Effector memory CD4-positive, alpha-beta T cell (primary cell): ENCODE measurements at regions not wholly inside any gene's neighbourhood (a gene's known extent, or its start where the extent isn't known, plus 50 kb on each side); places are given as distances from the start of the nearest gene placed in this dataset.
"Not testable (repeated sequence)": the region's sequence is repeated elsewhere in the genome, so short reads cannot be mapped to it uniquely, and the experiment has no call there.

ENCODE experiments used
- DNase-seq, 3 donors: peaks; one replicate each; pipeline ENCODE4 v3.0.0-alpha.2; 2020
- H3K27ac ChIP-seq: 2 replicates; pipeline ENCODE4 v1.7.0; 2013; ENCODE audit warnings: mild to moderate bottlenecking, low read length, moderate library complexity; ENCODE audit not compliant: insufficient read depth, poor library complexity, severe bottlenecking
- H3K27me3 ChIP-seq: replicated peaks from 2 replicates; pipeline ENCODE4 v1.7.0; 2013; ENCODE audit warnings: mild to moderate bottlenecking, low read length; ENCODE audit not compliant: insufficient read depth, control insufficient read depth, poor library complexity, severe bottlenecking
- H3K36me3 ChIP-seq: 2 replicates; pipeline ENCODE4 v1.7.0; 2013; ENCODE audit warnings: mild to moderate bottlenecking, low read length, moderate library complexity; ENCODE audit not compliant: control insufficient read depth, insufficient read depth
- H3K4me1 ChIP-seq: 2 replicates; pipeline ENCODE4 v1.7.0; 2013; ENCODE audit warnings: low read length, mild to moderate bottlenecking; ENCODE audit not compliant: control insufficient read depth, insufficient read depth, poor library complexity, severe bottlenecking
- H3K4me3 ChIP-seq: 2 replicates; pipeline ENCODE4 v1.7.0; 2013; ENCODE audit warnings: low read length, low read depth, mild to moderate bottlenecking; ENCODE audit not compliant: insufficient read depth, poor library complexity, severe bottlenecking
- H3K9me3 ChIP-seq: 2 replicates; pipeline ENCODE4 v1.7.0; 2013; ENCODE audit warnings: mild to moderate bottlenecking, low read length, moderate library complexity; ENCODE audit not compliant: control insufficient read depth

- no peak for DNase-seq
- Histone ChIP-seq H3K27ac (no peak overlapping the region), H3K4me1 (no peaks in the 10 kb centered on the region), H3K9me3 (no peaks in the 10 kb centered on the region), H3K36me3 (no peaks in the 10 kb centered on the region), H3K4me3 (no peak overlapping the region), H3K27me3 (no peaks in the 10 kb centered on the region)
Measured at GRCh38 chr11:82056450-82056849, 677.2 kb downstream of the FAM181B start.

GRCh38 chr11:82049199-82049598 is 684.5 kb downstream of the FAM181B start:
- Histone ChIP-seq H3K27ac (no peak overlapping the region), H3K4me3 (no peak overlapping the region), H3K36me3 (no peaks in the 10 kb centered on the region), H3K27me3 (no peaks in the 10 kb centered on the region), H3K4me1 (no peaks in the 10 kb centered on the region), H3K9me3 (no peaks in the 10 kb centered on the region)
- no peak for DNase-seq

GRCh38 chr11:82047200-82047599 is 686.5 kb downstream of the FAM181B start:
- no peaks in the 10 kb centered on the region for H3K4me1 ChIP-seq
- no peaks in the 10 kb centered on the region for H3K36me3 ChIP-seq
- no peak overlapping the region for H3K27ac ChIP-seq
- H3K4me3 ChIP-seq = no peak overlapping the region
- no peaks in the 10 kb centered on the region for H3K9me3 ChIP-seq
- no peaks in the 10 kb centered on the region for H3K27me3 ChIP-seq
- no peak for DNase-seq

GRCh38 chr11:82046778-82047177 is 686.9 kb downstream of the FAM181B start:
- no peaks in the 10 kb centered on the region for H3K4me1 ChIP-seq
- H3K36me3 ChIP-seq = no peaks in the 10 kb centered on the region
- no peak overlapping the region for H3K4me3 ChIP-seq
- H3K27ac ChIP-seq = no peak overlapping the region
- H3K9me3 ChIP-seq = no peaks in the 10 kb centered on the region
- no peaks in the 10 kb centered on the region for H3K27me3 ChIP-seq
- DNase-seq = no peak

GRCh38 chr11:82045748-82046457 is 687.8 kb downstream of the FAM181B start:
- Histone ChIP-seq H3K27ac (no peak overlapping the region), H3K9me3 (no peaks in the 10 kb centered on the region), H3K36me3 (no peaks in the 10 kb centered on the region), H3K27me3 (no peaks in the 10 kb centered on the region), H3K4me3 (no peak overlapping the region), H3K4me1 (no peaks in the 10 kb centered on the region)
- DNase-seq = no peak

GRCh38 chr11:82043316-82043715 is 690.3 kb downstream of the FAM181B start:
- H3K27ac ChIP-seq = no peak overlapping the region
- H3K36me3 ChIP-seq = no peaks in the 10 kb centered on the region
- no peaks in the 10 kb centered on the region for H3K4me1 ChIP-seq
- no peak for DNase-seq
- H3K27me3 ChIP-seq = no peaks in the 10 kb centered on the region
- no peaks in the 10 kb centered on the region for H3K9me3 ChIP-seq
- no peak overlapping the region for H3K4me3 ChIP-seq

GRCh38 chr11:82041764-82042163 is 691.9 kb downstream of the FAM181B start:
- H3K9me3 ChIP-seq = no peaks in the 10 kb centered on the region
- DNase-seq = no peak
- no peaks in the 10 kb centered on the region for H3K27me3 ChIP-seq
- H3K4me1 ChIP-seq = no peaks in the 10 kb centered on the region
- no peak overlapping the region for H3K4me3 ChIP-seq
- no peak overlapping the region for H3K27ac ChIP-seq
- H3K36me3 ChIP-seq = no peaks in the 10 kb centered on the region

- no peaks in the 10 kb centered on the region for H3K4me1 ChIP-seq
- no peaks in the 10 kb centered on the region for H3K36me3 ChIP-seq
- H3K27me3 ChIP-seq = no peaks in the 10 kb centered on the region
- H3K27ac ChIP-seq = no peak overlapping the region
- no peak overlapping the region for H3K4me3 ChIP-seq
- no peak for DNase-seq
- no peaks in the 10 kb centered on the region for H3K9me3 ChIP-seq
Measured at GRCh38 chr11:82038154-82038553, 695.5 kb downstream of the FAM181B start.

- H3K36me3 ChIP-seq = no peaks in the 10 kb centered on the region
- DNase-seq = no peak
Measured at GRCh38 chr11:82034527-82034926, 699.1 kb downstream of the FAM181B start.

GRCh38 chr11:82027335-82027734 is 706.3 kb downstream of the FAM181B start:
- H3K4me1 ChIP-seq, H3K27me3 ChIP-seq: not testable (repeated sequence)

More at GRCh38 chr11:82034527-82034926, 699.1 kb downstream of the FAM181B start:
- Histone ChIP-seq H3K4me3 (no peak overlapping the region), H3K9me3 (no peaks in the 10 kb centered on the region), H3K4me1 (no peaks in the 10 kb centered on the region), H3K27me3 (no peaks in the 10 kb centered on the region), H3K27ac (no peak overlapping the region)

More at GRCh38 chr11:82027335-82027734, 706.3 kb downstream of the FAM181B start:
- not testable (repeated sequence) for DNase-seq, H3K9me3 ChIP-seq, H3K36me3 ChIP-seq, H3K27ac ChIP-seq, H3K4me3 ChIP-seq
